ENCODE measurements at regions not wholly inside any gene's neighbourhood (a gene's known extent, or its start where the extent isn't known, plus 50 kb on each side); places are given as distances from the start of the nearest gene placed in this dataset.

GRCh38 chr12:58774731-58775130 lies 145.6 kb downstream of the LRIG3 start:
- TF ChIP-seq CTCF (IDR thresholded peaks at IDR 0.05; ENCODE audit: insufficient read depth, low read length) (no peak), GABPA (IDR thresholded peaks at IDR 0.05; ENCODE audit: low read depth) (no peak), POLR2AphosphoS5 (IDR thresholded peaks at IDR 0.05; ENCODE audit: low read depth) (no peak), REST (IDR thresholded peaks at IDR 0.05; ENCODE audit: insufficient replicate concordance, low read depth) (no peak)

Data from HL-60 (cell line).